Stimulated activated CD8-positive, alpha-beta memory T cell treated with anti-CD3 and anti-CD28 coated beads, Interleukin-12 subunit alpha, Interleukin-12 subunit beta, amount 100 ng/mL, for 24 hours (primary cell): ENCODE measurements at regions not wholly inside any gene's neighbourhood (a gene's known extent, or its start where the extent isn't known, plus 50 kb on each side); places are given as distances from the start of the nearest gene placed in this dataset.

Experiments used
- DNase-seq: peaks from one replicate; pipeline ENCODE4 v3.0.0-alpha.2; 2020; ENCODE audit errors: extremely low read depth

DNA sequence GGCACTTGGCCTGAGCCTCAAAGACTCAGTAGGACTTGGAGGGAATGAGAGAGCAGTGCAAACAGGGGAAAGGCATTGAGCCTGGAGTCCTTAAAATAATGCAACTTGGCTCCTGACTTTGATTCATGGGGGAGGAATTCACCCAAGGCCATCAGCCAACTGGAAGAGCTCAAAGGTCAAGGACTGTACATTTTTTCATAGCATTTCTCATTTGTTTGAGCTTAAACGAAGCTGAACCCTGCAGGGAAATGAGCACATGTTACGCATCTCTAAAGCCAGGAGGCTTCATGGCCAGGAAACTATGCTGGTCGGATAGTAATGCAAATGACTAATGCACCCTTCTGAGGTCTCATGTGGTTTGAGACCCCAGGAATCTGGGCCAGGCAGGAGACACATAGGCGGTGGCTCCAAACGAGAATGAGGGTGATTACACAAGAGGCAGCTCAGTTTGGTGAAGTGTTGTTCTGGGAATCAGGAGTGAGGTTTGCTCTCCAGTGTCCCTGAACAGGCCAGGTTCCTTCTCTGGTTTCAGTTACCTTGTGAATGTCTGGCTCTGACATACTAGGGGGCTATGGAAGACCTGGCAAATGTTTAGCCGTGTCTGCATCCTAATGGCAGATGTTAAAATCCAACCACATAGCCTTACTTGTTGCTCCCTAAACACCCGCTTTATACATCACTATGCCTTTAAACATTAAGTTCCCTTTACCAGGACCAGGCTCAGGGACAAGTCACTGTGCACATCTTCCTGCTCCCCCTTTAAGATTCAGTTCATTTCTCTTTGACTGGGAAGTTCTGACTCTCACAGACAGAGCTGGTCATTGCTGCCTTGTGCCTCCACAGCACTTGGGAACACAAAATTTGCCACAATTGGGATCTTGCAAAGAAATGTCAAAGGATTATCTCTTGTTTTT is 503.9 kb upstream of the USP24 start:
- DNase-seq = no peak

DNA sequence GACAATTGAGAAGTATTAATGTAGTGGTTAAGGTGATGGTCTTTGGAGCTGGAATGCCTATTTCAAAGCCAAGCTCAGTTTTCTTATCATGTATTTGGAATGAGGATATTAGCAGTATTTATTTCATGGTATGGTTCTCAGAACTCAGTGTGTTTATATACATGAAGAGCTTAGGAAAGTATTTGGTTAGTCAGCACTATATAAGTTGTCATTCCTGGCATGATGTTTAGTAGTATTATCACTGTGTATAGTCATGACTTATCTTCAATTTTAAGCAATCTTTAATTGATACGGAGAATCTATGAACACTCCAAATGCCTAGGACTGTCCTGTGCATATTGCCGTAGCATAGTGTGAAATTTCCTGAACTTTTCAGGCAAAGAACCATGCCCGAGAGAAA is 501.9 kb upstream of the USP24 start:
- DNase-seq = no peak

DNA sequence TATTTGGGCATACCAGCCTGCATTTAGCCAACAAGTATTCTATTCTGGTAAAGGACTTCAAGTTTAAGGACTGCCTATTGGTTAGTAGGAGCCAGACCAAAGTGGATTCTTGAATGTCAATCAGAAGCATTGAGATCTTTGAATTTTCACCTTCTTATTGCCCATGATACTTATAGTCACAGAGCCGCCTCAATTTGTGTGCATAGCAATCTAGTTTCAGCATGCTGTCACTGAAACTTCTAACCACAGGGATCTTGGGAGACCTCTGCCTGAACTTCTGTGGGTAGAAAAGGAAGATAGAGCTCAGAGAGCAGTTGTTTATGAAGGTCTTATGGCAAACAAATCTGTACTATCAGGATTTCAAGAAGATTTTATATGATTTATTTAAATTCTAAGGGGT is 501.4 kb upstream of the USP24 start:
- DNase-seq = no peak

DNA sequence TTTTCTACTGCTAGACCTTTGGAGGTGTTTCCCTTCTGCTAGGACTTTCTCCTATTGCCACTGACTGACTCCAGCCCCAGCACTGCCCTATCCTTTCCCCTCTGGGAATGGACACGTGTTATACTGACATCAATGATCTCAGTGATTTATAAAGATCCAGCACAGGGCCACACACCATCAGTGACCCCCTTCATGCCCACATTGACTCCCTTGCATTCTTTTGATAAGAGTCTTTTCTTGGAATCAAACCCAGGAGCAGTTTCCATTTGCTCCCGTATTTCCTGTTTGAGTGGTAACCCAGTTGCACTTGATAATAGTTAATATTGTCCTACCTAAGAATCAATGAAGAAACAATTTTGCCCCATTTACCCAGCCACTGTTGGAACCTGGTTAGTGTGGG is 501.0 kb upstream of the USP24 start:
- no peak for DNase-seq

DNA sequence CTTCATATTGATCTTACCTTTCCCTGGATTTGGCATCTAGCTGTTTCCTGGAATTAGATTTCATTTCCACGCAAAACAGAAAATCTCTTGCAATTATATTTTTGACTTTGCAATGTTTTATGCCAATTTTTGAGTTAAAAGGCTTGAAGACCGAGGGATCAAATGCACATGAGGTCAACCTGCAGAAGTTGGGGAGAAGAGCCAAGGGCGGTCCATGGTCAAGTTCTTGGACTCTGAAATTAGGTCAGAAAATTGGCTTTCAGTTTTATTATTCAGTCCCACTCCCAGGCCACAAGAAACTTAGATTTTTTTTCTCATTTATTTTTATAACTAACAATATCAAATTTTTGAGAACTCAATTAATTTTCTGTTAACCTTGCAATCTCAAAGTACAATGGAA is 499.1 kb upstream of the USP24 start:
- no peak for DNase-seq

DNA sequence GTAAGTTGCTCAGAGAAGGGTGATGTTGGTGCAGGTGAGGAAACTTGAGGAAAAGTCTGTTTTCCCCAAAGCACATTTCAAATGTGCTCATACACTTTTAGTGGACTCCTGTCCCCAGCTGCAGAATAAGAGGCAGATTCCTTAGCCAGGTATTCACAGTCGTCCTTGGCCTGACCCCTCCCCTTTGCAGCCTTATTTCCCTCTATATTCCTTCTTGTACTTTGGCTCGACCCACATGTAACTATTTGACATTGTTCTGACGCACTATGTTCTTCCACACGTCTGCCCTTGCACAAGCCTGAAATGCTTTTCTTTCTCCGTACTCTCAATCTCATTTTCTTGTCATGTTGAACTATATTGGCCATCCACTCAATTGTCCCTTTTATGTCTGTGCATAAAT is 498.4 kb upstream of the USP24 start:
- DNase-seq = no peak

DNA sequence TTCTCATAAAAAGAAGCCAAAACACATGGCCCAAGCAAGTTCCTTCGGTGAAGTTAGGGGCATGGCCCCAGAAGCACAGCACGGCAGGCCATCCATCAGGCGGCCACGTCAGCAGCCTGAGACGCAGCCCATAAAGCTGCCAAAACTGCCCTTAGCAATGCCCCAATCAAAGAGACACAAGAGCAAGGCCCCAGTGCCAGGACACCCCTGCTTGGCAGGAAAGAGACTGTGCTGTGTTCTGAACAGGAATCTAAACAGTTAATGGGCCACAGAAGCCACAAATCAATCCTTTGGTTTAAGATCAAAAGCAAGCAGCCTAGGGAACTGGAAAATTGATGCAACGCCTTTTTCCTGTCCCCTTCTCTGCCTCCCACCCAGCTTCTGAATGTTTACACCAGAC is 497.0 kb upstream of the USP24 start:
- DNase-seq = no peak

DNA sequence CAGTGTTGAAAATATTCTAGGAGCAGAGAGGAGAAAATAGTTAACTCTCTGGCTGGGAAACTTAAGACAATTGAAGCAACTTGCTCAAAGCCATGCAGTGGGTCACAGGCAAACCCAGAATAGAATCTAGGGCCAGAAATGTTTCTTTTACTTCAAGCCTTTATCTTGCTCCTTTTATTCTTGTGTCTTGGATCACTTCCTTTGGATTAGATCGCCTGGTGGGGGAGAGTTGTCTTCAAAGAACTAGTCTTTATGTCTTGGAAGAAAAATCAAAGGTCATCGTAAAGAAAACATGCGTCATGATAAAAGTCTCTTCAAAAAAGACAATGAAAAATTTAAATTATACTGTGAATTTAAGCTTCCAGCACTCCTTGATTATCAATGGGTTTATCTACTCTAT is 493.6 kb upstream of the USP24 start:
- DNase-seq = no peak

DNA sequence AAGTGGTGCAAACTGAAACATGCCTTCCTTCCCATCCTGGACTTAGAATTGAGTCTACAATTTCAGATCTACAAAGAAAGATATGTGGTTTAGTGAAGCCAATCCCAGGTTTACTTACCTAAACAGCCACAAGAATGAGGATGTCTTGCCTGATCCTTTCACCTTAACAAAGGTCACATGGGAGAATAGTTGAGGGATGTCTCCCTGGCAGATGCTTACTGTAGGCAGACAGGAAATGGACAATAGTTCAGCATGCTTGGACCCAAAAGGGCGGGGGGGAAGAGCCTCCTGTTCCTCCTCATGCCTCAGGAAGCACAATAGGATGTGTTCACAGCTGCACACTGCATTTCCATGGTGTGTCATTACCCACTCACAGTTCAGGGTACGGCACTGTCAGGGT is 492.7 kb upstream of the USP24 start:
- DNase-seq = no peak

DNA sequence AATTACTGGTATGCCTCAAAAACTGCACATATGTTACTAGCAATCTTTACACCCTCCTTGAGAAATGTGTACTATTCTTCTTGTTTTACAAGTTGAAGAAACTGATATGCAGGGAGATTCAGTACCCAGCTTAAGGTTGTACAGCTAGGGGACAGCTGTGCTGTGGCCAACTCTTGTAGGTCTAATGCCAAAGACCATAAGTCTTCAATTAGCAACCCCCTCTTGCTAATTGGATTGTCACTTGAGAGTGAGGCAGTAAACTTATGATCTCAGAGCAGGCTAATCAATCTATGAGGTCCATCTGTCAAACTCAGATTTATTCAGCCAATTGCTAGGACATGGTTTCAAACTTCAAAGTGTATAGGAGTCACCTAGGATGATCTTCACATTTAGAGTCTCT is 492.0 kb upstream of the USP24 start:
- no peak for DNase-seq

DNA sequence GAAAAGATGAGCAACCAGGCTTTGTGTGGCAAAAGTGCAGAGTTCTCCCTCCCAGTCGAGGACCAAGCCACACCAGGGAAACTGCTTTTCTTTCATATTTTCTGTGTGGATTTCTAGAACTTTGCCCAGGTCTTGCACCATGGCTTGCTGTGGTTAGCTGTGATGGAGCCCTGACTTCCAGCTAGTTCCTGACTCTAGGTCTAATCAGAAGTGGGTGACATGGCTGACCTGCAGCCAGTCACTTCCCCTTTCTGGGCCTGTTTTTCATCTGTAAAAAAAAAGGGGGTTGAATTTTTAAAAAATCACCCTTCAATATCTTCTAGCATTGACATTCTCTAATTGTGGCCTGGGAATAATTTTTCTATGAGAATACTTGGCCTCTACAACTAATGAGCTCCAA is 491.2 kb upstream of the USP24 start:
- DNase-seq = no peak

DNA sequence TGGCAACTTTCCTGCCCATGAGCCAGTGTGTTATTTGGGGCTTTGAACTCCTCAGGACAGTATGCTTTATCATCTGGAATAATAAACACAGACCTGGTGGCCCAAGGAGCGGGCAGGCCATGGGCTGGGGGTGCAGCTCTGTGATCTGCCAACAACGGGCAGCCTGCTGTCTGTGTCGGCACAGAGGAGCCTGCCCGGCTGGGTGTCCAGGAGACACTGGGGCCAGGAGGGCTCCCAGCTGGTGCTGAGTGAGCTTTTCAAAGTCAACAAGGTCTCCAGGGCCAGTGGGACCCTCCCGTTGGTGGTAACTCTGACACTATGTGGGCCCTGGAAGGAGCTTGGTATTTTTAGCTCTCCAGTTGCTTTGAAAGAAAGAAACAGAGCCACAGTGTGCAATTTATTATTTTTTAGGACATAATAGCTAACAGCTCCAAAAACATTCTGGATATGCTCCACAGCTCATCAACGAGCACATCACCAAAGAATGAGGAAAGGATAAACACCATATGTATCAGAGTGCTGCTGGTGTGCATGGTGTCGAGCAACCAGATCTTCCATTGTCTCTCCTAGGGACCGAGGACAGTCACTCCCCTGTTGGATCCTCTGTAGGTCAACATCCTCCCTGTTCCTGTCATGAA is 488.7 kb upstream of the USP24 start:
- no peak for DNase-seq

DNA sequence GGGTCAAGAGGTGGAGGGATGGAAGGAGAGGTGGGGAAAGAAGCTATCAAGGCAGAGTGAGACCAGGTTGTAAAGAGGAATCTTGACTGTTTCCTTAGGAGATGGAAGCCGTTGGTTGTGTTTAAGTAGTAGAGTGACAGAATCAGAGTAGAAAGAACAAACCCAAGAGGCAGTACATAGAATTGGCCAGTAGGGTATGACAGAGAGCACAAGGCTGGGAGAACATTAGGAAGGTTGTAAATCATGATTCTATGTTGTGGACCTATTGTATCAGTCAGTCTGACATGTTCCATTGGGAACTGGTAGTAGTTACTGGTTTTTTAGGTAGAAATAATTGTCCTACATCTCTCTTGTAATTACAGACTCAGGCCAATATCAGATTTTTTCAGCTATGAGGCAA is 486.9 kb upstream of the USP24 start:
- DNase-seq = no peak

DNA sequence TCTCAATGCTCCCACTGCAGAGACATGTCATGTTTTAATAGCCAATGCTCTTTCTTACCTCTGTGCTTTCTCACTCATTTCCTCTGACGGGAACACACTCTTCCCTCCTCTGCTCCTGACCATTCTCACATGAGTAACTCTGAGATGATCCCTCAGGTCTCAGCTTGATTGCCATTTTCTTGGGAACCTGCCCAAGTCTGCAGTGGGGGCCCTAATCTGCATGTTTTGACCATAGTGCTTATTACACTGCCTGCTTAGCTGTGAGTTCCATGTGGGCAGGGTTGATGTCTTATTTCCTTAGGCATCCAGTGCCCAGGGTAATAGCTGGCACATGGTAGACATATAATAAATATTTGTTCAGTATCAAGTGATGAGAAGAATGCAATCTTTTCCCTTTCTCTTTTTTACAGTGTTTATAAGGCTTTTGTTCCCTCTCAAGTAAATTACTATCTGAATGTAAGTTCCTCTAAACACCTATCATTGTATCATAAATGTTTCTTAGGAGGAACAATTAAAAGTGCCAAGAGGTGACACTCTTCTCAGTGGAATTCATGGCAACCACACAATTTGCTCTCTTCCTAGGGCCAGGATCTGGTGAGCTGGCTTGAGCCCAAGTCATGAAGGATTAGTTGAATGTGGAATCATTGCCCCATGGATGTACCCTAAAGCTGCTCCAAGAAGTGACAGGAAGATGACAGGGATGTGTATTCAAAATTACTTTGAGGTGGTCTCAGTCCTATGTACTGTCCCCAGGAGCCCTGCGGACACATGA is 485.4 kb upstream of the USP24 start:
- no peak for DNase-seq

DNA sequence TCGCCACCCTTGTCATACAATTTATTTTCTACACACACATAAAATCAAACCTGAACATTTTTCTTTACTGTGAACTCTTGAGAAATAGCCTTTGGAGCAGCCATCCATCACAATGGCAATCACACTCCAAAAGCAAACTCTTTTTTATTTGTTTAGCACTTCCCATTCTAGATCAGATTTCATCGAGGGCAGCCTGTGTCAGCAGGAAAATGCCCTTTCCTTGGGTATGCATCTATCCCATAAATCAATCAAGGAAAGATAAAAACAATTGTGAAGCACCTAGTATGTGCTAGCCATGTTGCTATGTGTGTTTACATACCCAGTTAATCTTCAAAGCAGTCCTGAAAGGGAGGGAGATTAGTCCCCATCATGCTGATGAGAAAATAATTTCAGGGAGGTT is 484.1 kb upstream of the USP24 start:
- no peak for DNase-seq

DNA sequence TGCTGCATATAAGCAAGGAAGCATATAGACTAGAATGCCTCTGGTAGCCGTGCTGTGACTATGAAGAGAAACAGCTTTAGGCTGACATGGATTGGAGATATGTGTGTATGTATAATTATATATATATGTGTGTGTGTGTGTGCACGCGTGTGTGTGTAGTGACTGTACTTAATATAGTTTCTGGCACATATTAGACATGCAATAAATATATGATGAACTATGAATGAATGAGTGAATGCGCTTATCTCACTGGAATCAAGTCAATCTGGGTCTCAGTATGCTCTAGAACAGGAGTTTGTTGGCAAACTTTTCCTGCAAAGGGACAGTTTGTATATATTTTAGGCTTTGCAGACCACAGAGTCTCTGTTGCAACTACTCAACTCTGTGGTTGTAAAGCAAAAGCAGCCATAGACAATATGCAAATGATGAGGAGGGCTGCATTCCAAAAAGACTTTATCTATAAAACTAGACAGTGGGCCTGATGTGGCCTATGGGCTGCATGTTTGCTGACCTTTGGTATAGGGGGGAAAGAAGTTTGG is 482.9 kb upstream of the USP24 start:
- no peak for DNase-seq

DNA sequence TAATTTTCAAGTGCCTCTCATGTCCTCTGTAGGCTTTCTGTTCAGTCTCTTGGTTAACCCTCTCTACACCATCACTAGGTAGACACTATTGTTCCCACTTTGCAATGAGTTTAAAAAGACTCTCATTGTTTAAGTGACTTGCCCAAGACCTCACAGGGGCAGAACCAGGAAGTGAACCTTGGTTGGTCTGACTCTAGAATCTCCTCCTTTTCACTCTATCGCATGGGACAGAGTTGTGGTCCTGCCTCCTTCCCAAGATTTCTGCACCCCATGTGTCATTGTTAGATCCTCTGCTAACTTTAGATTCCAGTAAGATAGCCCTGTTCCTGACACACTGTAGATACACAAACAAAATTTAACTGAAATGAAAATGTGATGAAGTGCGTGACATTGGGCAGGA is 481.7 kb upstream of the USP24 start:
- DNase-seq = no peak

DNA sequence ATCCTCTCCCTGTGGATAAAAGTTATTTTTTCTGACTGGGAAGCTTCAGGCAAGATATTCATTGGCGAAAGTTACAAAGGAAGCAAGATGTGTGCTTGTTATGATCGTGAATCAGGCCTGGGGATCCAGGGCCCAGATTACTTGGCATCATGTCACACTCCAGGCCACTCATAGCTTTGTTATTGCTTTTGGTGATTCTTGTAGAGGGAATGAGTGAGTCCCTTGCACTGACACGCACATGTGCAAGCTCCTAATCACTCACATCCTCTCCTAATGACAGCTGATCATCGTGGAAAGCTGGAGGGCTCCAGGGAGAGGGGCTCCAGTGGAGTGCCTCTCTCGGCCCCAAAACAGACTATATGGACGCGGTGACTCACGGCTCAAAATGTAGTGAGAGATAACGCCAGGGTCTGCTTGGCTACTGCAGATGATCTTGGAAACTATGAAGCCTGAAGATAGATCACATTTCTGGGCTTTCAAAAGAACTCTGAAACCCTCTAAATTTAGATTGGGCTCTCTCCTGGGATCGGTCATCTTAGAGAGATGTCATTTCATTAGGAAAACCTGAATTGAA is 481.1 kb upstream of the USP24 start:
- DNase-seq = no peak

DNA sequence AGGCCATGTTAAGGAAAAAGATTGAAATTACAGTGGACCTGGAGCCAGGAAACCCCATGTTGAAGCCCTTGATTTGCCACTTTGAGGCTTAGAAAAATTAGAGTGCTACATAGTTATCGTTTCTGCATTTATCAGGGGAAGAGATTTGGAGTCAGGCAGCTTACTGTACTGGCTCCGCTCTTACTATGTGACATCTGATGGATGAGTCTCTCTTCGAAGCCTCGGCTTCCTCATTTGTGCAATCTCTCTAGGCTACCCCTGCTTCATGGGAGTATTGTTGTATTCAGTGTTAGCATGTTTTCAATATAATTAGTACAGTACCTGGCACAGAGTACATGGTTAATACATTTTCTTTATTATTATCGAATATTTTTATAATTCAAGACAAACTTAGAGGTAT is 480.4 kb upstream of the USP24 start:
- DNase-seq = no peak

DNA sequence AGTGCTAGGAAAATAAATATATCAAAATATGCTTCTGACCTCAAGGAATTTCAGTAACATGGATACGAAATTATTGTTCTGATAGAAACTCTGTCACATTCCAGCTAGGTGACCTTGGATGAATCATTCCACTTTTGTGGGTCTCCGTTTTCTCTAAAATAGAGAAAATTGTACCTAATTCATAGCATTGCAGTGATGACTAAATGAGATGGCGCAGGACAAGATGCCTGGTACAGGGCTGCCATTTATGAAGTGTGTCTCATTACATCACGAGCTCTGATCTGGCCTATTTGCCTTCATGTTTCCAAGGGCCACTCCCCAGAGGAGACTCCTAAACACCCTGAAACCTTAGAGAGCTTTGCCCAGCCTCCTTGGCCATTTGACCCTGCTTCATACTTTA is 480.0 kb upstream of the USP24 start:
- no peak for DNase-seq

DNA sequence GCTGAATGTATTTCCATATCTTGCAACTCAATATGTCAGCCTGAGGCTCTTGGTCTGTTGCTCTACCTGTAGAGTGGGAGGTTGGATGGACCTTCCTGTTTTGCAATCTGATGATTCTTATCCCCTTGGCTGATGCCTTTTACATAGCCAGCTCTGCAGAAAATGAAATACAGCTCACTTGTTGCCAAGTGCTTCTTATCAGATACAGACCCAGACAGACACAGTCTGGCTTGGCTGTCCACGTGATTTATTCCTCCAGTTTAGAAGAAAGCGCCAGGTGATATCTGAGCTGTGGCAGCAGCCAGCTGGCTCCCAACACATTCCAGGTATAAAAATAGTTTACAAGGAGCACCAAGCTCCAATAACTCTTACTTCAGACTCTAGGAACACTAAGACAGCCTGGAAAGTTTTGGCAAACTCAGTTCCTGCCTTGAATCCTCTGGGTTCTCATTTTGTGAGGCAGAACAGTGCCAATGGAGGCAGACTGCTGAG is 479.2 kb upstream of the USP24 start:
- no peak for DNase-seq

DNA sequence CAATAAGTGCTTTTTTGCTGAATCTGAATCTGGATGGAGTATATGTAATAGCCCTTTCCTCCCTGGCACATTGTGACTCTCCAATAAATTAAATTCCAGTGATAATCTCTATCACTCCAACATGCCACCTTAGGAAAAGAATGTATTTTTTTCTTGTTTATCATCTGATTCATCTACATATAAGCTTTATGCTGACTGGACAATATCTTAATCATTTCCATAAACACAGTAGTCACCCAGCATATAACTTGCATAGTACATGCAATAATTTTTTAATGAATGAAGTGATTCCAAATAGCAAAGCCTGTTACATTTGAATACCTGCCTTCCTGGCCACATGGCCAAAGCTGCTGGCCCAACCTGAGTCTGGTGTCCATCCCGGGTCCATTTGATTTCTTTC is 477.6 kb upstream of the USP24 start:
- no peak for DNase-seq
